ENCODE measurements at regions not wholly inside any gene's neighbourhood (a gene's known extent, or its start where the extent isn't known, plus 50 kb on each side); places are given as distances from the start of the nearest gene placed in this dataset.

- no peak for TF ChIP-seq SUZ12 (IDR thresholded peaks at IDR 0.05; ENCODE audit: extremely low read depth, insufficient read depth, insufficient read length)
- no peak for TF ChIP-seq ZNF274 (IDR thresholded peaks at IDR 0.05; ENCODE audit: low read depth, low read length)
These were observed 116.0 kb downstream of the CCT6B start for GRCh38 chr17:34845296-34845695.
